Colon (tissue), 2 donors: ENCODE measurements at regions not wholly inside any gene's neighbourhood (a gene's known extent, or its start where the extent isn't known, plus 50 kb on each side); places are given as distances from the start of the nearest gene placed in this dataset.

Source experiments
- FAIRE-seq: peaks from 2 replicates; lab custom pipeline; 2012; peaks lifted over from hg19 to GRCh38; lab: Jason Lieb, UNC
- donor health status: control.
- donor health status: control.

DNA sequence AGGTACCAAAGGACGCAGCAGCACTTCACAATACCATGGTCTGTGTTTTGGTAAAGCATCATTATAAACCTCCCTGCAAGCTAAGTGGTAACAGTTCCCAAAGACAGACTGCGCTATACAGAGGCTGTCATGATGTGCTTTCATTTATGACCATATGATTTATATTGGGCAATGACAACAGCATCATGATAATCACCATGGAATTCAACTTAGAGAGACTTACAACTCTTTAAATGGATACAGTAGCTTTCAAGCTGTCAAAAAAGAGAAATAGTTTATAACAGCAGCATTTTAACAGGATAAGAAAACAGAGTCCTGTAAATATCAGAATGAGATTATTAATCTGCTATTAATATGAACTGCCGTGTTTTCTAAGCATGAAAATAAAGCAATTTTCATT lies 341.7 kb downstream of the GPR37 start:
- FAIRE-seq: no peak

DNA sequence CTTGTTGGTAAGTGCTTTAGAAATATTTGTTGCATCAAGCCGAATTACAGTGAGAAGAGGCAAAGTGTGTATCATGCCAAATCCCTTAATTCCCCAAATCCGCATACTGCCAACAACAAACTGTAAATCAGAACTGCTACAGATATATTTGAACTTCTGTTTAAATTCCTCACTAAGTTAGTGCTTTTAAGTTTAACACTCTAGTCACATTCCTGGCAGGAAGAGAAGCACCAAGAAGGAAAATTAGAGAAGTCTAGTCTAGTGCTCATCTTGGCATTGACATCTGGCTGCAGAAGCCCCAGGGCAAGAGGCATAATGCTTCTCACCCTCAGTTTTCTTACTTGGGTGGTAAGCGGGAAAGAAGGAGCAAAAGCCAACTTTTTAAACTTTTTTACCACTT lies 343.5 kb downstream of the GPR37 start:
- no peak for FAIRE-seq

DNA sequence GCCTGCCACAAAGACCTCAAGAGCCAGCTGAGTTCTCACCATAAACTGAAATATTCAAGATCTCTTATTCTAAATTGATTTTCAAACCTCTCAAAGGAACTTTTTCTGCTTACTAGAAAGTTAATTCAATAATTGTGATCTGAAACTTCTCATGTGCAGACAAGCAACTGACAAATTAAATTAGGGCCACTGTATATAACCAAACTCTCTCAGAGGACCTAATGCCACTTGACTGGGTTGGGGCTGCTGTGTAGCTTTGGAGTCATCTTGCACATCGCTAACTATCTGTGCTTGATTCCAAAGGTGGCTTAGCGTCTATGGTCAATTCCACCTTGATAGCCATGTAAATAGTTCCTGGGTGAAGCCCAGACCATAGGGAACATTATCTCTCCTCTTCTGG lies 345.2 kb downstream of the GPR37 start:
- no peak for FAIRE-seq

DNA sequence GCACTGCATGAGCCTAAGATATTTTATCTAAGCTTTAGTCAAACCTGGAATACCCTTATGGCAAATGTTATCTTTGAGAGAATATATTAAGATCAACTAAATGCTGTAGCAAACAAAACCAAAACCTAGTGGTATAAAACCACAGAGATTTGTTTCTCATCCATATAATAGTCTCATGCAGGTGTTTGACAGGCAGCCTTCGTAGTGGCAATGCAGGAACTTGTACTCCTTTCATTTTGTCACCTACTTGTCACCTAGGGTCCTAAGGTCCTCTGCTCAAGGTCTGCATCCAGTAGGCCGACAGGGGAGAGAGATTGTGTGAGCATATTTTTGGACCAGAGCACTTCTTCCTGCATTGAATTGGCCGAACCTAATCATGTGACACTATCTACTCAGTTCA lies 352.6 kb downstream of the GPR37 start:
- no peak for FAIRE-seq

DNA sequence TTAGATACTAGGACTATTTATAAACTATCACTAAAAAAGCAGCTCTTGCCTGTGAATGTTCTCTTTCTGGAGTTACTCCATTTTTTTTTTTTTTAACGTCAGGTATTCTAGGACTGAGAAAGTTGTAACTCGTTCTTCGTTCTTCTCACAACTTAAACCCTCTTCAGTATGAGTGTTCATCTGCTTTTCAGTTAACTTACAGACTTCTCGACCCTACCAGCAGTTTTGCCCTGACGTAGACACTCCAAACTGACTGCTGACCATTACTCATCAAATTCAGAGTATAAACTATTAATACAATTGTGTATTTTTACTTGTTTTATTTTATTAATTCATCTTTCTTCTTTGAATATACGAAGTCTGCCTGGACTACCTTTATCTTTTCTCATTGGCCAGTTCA lies 353.1 kb downstream of the GPR37 start:
- no peak for FAIRE-seq

DNA sequence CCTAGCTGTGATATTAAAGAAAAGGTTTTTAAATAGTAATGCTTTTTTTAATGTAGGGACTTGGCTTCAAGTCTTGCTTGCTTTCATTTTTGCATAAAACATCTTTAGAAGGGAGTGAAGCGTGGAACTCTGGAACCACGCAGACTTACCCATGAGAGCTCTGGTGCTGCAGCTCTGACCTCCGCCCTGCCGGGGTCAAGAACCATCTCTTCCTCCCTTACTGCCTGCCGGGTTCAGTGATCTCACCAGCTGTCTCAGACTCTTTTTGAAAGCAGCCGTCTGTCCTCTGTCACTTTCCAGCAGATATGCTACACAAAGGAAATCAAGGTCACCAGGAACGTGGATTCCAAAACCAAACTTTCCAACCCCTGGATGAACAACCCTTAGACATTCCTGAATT lies 353.8 kb downstream of the GPR37 start:
- FAIRE-seq: no peak

DNA sequence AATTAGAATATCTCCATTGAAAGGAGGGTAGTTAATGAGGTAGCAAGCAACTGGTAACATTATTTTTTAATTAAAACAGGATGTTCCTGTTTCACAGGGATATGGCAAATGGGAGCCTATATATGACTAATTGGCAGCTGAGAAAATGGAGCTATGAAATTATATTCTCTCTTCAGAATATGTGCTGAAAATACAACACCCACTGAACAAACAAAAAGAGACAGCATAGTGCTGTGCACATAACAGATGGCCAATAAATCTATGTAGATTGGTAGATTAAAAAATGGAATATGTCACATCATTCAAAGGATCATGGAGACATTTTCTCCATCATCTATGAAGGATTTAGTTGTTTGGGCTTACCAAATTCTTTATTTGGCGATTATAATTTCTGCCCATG lies 362.0 kb downstream of the GPR37 start:
- FAIRE-seq: no peak

DNA sequence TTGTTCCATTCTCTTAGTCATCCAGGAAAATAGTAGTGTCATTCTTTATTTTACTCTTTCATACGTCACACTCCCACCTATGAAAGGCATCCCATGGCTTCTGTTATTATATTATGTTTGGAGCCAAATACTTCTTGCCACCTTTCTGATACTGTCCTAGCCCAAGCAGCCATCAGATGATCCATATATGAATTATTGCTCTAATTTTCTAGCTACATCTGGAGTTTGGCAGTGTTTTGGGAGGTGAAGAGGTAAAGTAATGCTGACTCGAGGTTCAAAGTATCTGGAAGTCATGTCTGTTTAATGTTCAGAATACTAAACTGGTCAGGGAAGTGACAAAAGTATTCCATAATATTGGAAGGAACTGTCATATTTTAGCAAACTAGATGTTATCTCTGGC lies 362.5 kb downstream of the GPR37 start:
- FAIRE-seq: no peak

DNA sequence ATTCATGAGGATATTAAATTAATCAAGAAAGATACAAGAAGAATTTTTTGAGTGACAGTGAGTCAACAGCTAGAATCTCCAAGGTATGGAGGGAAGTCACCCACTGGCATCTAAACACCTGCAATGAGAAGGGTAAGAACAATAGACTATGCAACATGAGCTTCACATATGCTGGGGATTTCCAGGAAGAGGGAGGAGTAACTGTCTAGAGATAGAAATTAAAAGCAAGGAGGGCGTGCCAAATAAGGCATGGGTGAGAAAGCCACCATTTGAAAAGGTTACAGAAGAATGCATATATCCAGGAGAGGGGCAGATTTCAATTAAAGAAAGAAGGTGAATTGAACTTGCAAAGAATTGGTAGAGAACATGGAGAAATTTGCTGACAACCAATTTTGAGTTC lies 365.7 kb downstream of the GPR37 start:
- FAIRE-seq: no peak

DNA sequence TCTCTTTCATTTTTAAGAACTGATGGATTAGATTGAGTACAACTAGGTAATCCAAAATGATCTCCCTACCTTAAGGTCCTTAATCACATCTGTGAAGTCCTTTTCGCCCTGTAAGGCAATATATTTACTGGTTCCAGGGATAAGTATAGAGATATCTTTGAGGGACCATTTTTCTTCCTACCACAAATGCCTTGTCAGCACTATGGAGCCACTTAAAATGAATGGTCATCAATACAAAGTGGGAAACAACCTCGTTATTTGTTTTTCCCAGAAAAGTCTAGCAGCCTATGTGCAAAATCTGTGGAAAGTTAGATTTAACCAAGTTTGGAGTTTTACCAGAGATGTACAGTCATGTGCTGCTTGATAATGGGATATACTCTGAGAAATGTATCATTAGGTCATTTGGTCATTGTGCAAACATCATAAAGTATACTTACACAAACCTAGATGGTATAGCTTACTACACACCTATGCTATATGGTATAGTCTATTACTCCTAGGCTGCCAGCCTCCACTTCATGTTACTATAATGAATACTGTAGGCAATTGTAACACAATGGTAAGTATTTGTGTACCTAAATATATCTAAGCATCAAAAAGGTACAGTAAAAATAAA lies 366.2 kb upstream of the TMEM229A start:
- no peak for FAIRE-seq

DNA sequence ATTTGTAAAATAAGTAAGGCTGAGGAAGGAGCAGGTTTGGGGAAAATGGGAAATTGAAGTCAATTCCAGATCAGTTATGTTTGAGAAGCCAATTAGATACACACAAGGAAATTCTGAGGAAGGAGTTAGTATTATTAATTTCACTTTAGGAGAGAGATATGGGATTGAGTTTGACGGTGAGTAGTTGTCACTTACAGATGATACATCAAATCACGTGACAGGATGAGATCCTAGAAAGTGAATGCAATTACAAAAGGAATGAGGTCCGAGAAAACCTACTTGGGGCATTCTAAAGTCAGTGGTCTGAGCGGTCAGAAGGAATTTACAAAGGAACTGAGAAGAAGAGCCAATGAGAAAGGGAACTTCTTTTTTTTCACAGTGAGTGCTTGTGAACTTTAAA lies 364.3 kb upstream of the TMEM229A start:
- no peak for FAIRE-seq

DNA sequence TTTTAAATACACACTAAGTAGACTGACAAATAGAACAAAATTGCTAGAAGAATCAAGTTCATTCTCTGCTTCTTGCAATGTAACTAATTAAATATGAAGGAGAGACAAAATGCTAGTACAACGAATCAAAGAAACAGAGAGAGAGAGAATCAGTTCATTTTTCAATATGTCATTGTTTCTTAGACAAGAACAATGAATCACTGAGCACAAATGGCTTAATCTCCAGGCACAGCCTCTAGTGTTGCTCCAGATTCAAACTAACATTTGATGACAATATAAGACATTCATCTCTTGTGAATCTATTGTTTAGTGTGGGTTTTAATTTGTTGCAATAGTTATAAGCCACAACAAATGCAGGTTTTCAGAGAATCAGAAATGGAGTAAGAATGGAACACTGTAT lies 357.4 kb upstream of the TMEM229A start:
- FAIRE-seq: no peak

DNA sequence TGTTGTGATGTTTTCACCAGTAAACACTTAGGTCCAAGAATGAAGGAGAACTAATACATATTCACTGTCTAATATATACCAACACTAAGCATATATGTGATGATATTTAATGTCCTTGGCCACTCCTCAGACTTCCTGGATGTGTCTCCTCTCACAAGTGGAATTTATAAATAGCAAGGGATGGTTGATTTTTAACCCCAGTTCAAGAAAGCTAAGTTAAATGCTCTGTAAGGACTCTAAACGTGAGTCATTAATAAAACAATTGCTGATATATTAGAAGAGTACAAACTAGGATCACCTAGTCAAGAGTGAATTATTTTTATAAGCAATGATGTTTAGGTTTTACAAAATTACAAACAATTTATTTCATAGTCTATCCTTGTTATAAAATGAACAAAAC lies 355.9 kb upstream of the TMEM229A start:
- FAIRE-seq: no peak

DNA sequence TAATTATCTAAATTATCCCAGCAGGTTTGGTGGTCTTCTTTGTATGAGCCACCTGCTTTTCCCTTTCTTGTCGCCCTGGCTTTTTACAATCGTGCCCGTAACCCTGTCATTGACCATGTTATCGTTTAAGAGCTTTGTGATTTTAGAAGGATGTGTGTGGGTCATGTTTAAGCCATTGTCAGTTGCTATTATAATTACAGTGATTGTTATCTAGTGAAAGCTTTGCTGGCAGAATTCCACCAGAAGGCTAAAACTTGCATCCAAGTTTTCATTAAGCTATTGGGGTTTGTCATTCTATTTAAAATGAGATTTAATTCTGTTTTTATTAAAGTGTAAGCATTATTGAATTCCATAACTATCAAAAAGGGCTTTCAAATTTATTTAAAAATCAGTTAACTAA lies 354.2 kb upstream of the TMEM229A start:
- FAIRE-seq: no peak

DNA sequence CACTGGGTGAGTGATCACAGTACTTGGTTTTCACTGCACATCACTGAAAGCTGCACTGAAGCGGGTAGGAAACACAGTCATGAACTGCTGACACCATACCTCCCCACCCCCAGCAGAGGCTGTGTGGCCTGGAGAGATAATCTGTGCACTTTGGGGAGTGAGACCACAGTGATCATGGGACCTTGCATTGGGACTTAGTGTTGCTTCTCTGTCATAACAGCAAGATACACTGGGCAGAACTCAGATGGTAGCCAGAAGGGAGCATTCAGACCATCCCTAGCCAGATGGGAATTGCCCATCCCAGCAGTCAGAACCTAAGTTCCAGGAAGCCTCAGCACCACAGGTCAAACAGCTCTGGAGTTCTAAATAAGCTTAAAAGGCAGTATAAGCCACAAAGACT lies 346.4 kb upstream of the TMEM229A start:
- no peak for FAIRE-seq

DNA sequence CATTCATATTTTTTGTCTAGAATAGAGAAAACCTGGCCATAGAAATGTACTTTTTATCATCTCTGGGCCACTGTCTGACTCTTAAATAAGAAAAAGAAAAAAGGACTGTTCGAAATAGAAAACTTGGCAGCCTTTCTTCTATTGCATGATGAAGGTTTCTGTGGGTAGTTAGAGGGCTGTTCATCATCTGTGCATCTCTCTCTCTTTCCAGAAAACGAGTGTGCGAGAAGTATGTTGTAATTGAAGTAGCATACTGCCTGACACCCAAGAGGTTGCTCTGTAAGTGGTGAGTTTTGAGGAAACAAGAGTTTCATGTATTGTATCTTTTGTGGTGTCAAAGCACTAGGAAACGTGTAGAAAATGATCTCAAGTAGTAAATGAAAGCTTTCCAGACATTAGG lies 343.2 kb upstream of the TMEM229A start:
- no peak for FAIRE-seq

DNA sequence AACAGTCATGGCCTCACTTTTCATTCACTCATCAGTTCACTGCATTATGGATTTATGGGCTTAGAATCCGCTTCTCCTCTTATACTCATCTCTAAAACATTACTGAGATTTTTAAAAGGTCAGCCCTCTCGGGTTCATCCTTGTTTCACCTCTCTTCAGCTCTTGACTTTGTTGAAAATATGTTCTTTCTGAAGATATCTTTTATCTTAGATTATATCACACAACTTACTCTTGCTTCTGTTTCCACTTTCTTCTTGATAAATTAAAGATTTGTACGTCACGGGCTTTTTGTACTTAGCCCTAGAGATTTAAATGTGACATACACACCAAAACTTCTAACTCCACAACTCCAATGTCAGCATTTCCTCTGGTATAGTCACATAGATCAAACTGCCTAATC lies 342.5 kb upstream of the TMEM229A start:
- FAIRE-seq: no peak

DNA sequence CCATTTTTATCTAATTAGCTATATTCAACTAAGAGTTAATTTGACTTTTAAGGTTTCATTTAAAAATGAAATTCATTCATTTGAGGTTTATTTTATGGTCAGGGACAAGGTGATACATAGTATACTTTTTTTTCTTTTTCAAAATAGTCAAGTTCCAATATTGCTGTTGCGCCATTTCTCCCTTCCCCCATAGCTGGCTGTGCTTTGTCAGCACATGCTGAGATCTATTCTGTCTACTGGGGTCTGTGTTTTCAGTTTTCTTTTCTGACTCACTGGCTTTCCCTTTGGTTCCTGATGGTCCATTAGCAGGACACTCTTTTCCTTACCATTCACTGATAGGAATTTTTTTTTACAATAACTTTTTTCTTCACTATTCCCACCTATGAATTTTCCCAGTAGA lies 336.4 kb upstream of the TMEM229A start:
- no peak for FAIRE-seq

DNA sequence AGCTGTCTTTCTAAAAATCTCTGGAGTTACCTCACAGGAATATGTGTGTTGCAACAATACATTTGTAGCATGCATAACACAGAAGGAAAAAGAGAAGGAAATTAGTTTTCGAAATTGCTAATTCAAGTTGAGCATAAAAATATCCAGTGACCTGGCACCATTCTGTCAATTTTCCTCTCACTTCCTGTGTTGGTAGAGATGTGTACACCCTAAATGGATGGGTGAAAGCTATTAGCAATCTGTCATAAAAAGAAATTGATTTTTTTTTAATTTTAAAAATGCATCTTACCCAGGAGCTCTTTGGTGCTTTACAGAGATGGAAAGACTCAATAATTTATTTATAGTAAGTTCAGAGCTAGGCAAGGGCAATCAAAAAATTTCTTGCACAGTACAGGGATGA lies 333.3 kb upstream of the TMEM229A start:
- FAIRE-seq: no peak

DNA sequence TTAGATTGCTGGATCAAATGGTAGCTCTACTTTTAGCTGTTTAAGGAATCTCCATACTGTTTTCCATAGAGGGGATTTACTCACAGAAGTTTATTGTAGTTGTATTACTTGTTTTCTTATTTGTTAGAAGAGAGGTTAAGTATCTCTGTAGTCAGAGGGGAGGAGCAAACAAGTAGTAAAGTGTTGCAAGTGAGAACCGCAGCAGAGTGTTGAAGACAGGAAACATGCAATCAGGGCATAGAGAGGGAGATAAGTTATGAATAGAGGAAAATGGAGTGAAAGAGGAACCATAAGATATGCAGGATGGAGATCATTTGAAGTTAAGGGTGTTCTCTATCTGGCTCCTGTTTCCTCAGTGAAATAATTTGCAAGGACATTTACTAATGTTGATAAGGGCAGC lies 331.4 kb upstream of the TMEM229A start:
- no peak for FAIRE-seq

DNA sequence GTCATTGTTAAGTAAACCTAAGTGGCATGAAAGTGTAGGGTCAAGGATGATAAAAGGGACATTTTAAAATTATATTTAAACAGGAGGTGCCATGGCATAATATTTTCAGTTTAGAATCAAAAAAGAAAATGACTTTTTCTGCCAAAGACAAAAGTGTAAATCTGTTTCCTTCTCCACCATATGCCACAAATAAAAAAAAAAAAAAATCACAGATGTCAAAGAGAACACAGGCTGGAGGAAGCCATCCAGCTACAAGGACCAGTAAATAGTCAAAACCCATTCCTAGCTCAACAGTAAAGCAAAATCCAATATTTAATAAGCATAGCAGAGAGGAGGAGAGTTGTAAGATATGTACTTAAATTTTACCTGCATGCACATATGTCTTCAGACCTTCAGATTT lies 321.3 kb upstream of the TMEM229A start:
- FAIRE-seq: no peak

DNA sequence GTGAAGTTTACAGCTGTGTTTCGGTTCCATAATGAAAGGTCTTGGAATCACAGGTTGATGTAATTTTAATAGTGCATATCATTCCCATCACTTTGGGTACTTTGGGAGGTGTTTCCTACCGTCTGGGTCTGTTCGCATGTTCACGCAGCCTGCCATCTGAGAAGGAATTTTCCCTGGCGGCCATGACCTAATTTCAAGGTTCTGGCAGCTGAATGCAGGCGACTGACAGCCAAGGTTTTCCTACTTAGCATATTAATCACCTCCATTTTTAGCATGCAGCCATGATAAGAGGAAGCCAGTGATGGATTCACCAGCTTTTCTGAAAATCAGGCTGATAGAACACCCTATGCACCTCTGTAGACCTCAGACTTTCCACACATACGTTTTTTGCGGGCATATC lies 319.1 kb upstream of the TMEM229A start:
- FAIRE-seq: no peak

DNA sequence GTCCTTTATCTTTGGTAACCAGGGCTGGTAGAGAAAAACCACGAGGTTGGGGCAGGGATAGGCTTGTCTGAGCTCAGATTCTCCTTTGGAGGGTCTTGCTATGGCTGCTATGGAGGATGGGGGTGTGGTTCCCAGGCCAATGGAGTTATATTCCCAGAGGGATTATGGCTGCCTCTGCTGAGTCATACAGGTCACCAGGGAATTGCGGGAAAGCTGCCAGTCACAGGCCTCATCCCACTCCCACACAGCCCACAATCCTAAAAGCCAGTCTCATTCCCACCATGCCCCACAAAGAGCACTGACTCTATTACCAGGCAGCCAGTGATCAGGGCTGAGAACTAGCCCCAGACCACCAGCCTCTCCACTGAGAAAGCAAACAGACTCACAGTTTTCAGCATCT lies 316.6 kb upstream of the TMEM229A start:
- FAIRE-seq: no peak

DNA sequence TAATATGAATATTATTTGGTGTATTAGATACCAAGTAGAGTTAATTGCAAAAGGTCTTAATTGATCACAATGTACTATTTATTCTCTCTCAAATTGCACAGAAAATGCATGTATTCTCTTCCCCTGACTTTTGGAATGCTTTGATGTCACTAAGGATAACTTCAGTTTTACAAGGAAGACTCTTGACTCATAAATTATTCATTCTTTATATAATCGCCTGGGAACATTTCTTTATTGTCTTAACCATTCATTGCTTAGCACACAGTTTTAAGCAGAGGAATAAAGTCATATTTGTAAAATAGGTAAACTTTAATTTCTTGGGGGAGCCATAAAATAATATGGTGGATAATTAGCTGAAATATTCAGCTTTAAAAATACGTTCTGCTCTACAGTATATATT lies 306.0 kb upstream of the TMEM229A start:
- no peak for FAIRE-seq

DNA sequence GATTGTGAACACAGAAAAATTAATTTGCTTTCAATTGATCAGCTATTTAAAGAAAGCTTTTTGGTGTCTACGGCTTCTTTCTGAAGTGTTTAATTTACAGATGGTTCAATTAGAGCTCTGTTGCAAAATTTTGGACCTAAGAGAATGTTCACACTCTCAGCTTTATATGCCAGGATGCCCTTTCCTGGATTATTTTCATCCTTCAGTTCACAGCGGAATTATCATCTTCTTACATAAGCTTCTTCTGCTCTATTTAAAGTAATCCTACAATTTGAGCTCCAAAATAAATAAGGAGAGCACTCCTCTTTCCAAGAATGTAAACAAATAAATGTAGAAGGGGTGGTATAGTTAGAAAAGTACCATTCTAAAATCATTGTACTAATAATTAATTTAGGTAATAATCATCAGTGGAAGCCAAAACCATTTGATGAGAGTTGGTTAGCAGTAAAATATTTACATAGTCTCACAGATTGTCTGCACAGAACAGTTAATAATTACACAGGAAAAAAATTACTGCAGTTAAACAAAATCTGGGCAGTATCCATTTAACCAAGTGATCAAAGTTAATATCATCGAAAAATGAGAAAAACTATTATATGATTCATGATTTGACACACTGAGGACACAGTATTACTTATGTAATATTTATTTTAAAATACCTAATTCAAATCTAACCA lies 298.0 kb upstream of the TMEM229A start:
- FAIRE-seq: no peak
